Ovary (tissue), 3 donors: ENCODE measurements at regions not wholly inside any gene's neighbourhood (a gene's known extent, or its start where the extent isn't known, plus 50 kb on each side); places are given as distances from the start of the nearest gene placed in this dataset.

Experiments used
- CTCF ChIP-seq, 3 donors: fragments of 450-650 bp in 2 of 3; fragments of 200-600 bp in 1 of 3; IDR thresholded peaks; one replicate each; pipeline versions ENCODE4 v1.5.1 to v1.8.0; 2016 to 2022; ENCODE audit warnings: antibody characterized with exemption in 3 of 3, mild to moderate bottlenecking in 1 of 3
- EP300 ChIP-seq: sonication (generic); formaldehyde crosslinking; IDR thresholded peaks from one replicate; pipeline ENCODE4 v1.6.1; 2017; ENCODE audit warnings: antibody characterized with exemption
- POLR2A ChIP-seq: fragments of 450-650 bp; IDR thresholded peaks from one replicate; pipeline ENCODE4 v1.6.1; 2017; ENCODE audit warnings: antibody characterized with exemption, mild to moderate bottlenecking, moderate library complexity
- donor health status: DM: no; HTN: no; CAD: no.

GRCh38 chr9:19517202-19517942 is 108.6 kb downstream of the ACER2 start:
- TF ChIP-seq CTCF (IDR thresholded peaks at IDR 0.05) = no peak
- no peak for TF ChIP-seq POLR2A
- no peak for TF ChIP-seq EP300
